HG03575 (cell line): ENCODE measurements at regions not wholly inside any gene's neighbourhood (a gene's known extent, or its start where the extent isn't known, plus 50 kb on each side); places are given as distances from the start of the nearest gene placed in this dataset.

ENCODE experiments used
- ATAC-seq: cut with Tn5 transposase; IDR thresholded peaks from one replicate; pipeline ENCODE4 v1.9.1; 2021; ENCODE audit not compliant: unreplicated experiment, insufficient number of reproducible peaks, low FRiP score; ENCODE audit errors: extremely low read depth

DNA sequence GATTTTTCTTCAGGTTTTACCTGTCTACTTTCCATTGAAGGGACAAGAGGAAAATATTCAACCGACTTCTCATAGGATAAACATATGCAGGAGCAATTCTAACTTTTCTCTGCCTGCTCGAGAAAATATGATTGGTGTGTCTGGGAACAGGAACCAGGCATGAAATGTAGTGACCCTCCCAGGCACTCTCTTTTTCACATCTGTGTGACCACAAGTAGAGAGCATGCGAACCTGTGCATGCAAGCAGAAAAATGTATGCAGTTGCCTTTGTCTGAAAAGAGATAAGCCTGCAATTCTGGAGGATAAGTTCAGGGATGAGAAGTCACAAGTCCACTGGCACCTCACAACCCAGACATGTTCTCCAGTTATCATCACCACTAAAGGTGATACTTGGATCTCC is 583.5 kb upstream of the FAT3 start:
- ATAC-seq = no peak

GRCh38 chr11:91639359-91639758 is 585.3 kb upstream of the FAT3 start:
- ATAC-seq = no peak

GRCh38 chr11:91630916-91631673 is 593.5 kb upstream of the FAT3 start:
- ATAC-seq = no peak

DNA sequence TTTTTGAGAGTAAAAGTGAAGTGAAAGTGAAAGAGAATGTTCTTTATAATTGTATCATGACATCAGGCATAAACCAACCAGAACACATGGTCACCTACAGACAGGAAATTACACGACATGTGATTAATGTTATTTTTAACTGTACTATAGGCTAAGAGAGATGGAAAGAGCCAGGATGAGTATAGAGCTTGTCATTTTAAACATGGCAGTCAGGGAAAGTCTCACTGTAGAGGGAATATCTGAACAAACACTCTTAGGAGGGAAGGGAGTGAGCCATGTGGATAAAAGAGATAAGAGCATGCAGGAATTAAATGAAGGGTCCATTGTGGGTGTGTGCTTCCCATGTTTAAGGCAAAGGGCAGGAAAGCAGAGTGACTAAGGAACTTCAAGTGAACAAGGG is 599.1 kb upstream of the FAT3 start:
- no peak for ATAC-seq

DNA sequence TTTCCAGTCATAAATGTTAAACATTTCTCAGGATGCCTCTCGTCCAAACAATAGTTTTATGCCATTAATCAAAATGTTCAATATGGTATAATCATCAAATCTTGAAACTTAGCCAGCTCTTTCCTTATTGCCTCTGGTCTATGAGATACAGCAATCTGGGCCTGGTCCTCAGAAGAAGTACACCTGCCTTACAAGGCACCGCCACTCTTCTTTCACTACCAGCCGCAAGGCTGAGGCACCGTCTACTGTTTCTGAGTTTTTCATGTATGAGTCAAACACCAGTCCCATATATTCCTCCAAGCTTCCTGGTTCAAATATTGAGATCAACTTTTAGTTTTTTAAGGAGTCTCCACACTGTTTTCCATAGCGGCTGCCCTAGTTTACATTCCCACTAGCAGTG is 600.6 kb upstream of the FAT3 start:
- no peak for ATAC-seq

- no peak for ATAC-seq
These were observed 615.9 kb upstream of the FAT3 start for GRCh38 chr11:91608677-91609076.

DNA sequence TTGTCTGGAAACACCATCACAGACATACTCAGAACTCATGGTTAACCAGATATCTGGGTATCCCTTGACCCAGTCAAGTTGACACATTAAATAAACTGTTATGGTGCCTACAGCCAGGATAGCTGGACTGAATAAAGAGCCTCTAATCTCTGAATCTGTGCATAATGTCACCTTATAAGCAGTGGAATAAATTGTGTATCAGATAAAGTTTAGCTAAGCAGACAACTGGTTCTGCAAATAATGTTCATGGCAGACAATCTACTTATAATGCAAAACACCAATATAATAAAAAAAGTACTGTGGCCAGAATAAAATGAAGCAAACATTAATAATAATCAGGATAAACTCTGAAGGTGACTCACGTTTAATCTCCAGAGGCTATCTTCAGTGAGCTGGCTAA is 628.5 kb upstream of the FAT3 start:
- ATAC-seq = no peak

DNA sequence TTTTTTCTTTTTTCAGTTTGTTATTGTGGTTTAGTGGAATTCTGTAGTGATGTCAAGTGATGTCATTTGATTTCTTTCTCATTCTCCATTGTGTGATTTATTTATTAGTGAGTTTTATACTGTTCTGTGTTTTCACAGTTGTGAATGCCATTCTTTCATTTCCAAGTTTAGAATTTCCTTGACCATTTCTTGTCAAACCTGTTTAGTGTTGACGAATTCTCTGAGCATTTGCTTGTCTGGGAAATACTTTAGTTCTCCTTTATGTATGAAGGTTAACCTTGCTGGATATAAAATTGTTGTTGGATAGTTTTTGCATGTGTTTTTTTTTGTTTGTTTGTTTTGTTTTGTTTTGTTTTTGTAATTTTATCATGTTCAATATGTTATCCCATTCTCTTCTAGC is 633.6 kb upstream of the FAT3 start:
- ATAC-seq = no peak

GRCh38 chr11:91587131-91587530 is 637.5 kb upstream of the FAT3 start:
- ATAC-seq = no peak

GRCh38 chr11:91585035-91585801 is 639.4 kb upstream of the FAT3 start:
- no peak for ATAC-seq

GRCh38 chr11:91563176-91563575 is 661.4 kb upstream of the FAT3 start:
- no peak for ATAC-seq

DNA sequence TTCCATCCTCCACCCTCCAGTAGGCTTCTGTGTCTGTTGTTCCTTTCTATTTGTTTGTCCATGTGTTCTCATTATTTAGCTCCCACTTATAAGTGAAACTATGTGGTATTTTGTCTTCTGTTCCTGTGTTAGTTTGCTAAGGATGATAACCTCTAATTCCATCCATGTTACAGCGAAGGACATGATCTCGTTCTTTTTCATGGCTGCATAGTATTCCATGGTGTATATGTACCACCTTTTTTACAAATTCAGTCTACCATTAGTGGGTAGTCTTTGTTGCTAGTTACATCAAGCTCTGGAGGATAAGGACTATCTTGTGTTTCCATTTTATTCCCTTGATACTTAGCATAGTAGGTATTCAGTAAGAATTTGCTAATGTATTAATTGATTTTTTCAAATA is 664.2 kb upstream of the FAT3 start:
- no peak for ATAC-seq

- no peak for ATAC-seq
These were observed 686.6 kb upstream of the FAT3 start for GRCh38 chr11:91538065-91538464.

GRCh38 chr11:91536366-91536765 is 688.3 kb upstream of the FAT3 start:
- ATAC-seq = no peak

DNA sequence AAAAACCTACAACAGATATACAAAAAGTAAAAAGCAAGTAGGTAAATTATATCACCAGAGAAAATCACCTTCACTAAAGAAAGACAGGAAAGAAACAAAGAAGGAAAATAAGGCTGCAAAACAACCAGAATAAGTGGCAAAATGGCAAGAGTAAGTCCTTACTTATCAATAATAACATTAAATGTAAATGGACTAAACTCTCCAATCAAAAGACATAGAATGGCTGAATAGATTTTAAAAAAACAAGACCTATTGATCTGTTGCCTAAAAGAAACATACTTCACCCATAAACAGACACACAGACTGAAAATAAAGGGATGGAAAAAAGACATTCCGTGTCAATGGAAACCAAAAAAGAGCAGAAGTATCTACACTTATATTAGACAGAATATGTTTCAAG is 695.7 kb upstream of the FAT3 start:
- ATAC-seq = no peak

DNA sequence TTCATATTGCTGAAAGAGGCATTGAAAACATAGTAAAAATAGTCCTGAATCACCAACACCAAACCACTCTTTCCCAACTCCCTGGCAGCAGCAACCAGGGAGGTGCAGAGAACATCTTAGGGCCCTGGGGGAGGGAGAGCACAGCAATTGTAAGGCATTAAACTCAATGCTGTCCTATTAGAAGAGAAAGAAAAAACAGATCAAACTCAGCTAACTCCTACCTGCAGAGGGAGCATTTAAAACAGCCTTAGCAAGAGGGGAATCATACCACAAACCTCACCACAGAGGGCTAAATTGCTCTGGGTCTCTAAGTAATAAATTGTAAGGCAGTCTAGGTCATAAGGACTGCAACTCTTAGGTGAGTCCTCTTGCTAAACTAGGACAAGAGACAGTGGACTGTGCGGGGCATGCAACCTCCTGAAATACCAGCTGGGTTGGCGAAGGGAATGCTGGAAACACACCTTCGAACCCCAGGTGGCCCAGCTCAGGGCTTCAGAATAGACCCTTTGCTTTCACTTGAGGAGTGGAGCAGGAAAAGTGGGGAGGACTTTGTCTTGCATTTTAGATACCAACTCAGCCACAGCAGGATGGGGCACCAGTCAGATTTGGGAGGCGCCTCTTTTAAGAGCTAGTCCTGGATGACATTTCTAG is 697.1 kb upstream of the FAT3 start:
- no peak for ATAC-seq

DNA sequence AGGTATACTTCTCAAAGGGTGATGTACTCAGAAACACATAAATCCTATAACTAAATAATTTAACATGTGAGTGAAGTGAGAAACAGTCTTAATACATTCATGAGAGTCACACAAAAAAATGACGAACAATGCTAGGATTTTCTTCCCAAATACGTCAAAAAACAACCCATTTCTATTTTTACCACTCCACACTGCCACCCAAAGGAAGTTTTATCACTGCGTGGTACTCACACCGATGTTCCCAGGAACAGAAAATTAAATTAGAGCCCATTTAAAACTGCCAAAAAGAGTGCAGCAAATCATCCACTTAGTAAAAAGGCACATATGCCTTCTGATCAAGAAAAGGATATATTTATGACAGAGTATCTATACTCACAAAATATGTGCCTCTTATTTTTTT is 710.9 kb upstream of the FAT3 start:
- no peak for ATAC-seq

DNA sequence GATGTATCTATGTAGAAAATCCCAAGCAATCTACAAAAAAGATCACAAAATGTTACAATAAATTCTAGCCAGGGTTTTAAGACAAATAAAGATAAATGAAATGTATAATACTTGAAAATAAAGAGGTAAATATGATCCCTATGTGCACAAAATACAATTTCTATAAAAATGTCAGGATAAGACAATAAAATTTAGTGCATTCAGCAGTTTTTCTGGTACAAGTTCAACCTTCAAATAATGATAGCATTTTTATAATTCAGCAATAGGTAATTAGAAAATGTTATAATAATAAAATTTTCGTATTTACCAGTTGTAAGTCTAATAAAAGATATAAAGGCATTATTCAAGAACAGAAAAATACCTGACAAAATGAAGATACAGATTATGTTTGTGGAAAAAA is 726.8 kb upstream of the FAT3 start:
- no peak for ATAC-seq

DNA sequence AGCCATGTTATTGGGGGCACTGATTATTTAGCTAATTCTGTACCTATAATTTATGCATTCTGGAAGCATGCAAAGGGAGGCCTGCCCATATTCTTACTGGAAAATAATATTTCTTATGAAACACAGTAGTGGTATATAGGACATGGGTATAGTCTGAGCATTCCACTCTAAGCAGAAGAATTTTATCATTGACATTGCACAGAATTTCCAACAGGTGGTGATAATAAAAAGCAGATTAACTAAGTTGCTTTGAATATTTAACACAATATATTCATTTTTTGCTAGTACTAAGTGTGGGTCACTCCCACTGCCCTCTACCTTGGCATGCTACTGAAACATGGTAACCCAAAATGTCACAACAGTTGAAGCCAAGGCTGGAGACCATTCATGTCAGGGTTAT is 728.8 kb upstream of the FAT3 start:
- no peak for ATAC-seq

- no peak for ATAC-seq
These were observed 734.6 kb upstream of the FAT3 start for GRCh38 chr11:91489989-91490388.
